ENCODE measurements at regions not wholly inside any gene's neighbourhood (a gene's known extent, or its start where the extent isn't known, plus 50 kb on each side); places are given as distances from the start of the nearest gene placed in this dataset.
A peak's percentile ranks its signal among the peaks of the same experiment; 100 is the strongest.

GRCh38 chr6:118736440-118736839 is 85.0 kb upstream of the CEP85L start:
- no peak for TF ChIP-seq CTCF (IDR thresholded peaks at IDR 0.05)
- no peak for TF ChIP-seq POLR2A (IDR thresholded peaks at IDR 0.05)
- H3K27me3 ChIP-seq, result no peaks in the 10 kb centered on the region
- intact Hi-C loops (cut with DNase I), result no loop called here
- H3K9me3 ChIP-seq, result no peaks in the 10 kb centered on the region
- DNase-seq, result no peak
- no peak for ATAC-seq
- no peak overlapping the region for H3K4me3 ChIP-seq
- H3K36me3 ChIP-seq (replicated peaks in 1 of 2; ENCODE audit: insufficient read depth in 1 of 2, low read depth in 2 of 2), result no peaks in the 10 kb centered on the region
- no peaks in the 10 kb centered on the region for H3K4me1 ChIP-seq
- 90 to 93% methylated on average over 4 of the region's 4 CpGs for WGBS, 2 donors
- H3K27ac ChIP-seq, result no peak overlapping the region

GRCh38 chr6:118735320-118735719 is 83.9 kb upstream of the CEP85L start:
- ATAC-seq, result no peak
- no peaks in the 10 kb centered on the region for H3K4me1 ChIP-seq
- WGBS, 2 donors, result 49 to 66% methylated on average over 2 of the region's 2 CpGs
- TF ChIP-seq POLR2A (IDR thresholded peaks at IDR 0.05), result no peak
- TF ChIP-seq CTCF (IDR thresholded peaks at IDR 0.05), result peak in 3 of 7 experiments; percentile 12 to 40 (median 18)
- H3K4me3 ChIP-seq, result no peak overlapping the region
- H3K27ac ChIP-seq, result no peak overlapping the region
- H3K27me3 ChIP-seq, result no peaks in the 10 kb centered on the region
- H3K36me3 ChIP-seq (replicated peaks in 1 of 2; ENCODE audit: insufficient read depth in 1 of 2, low read depth in 2 of 2), result no peaks in the 10 kb centered on the region
- no peaks in the 10 kb centered on the region for H3K9me3 ChIP-seq
- DNase-seq, result no peak
- intact Hi-C loops (cut with DNase I), result no loop called here

GRCh38 chr6:118725944-118726343 is 74.6 kb upstream of the CEP85L start:
- WGBS, 2 donors, result 72 to 88% methylated on average over 5 of the region's 5 CpGs
- no peaks in the 10 kb centered on the region for H3K9me3 ChIP-seq
- intact Hi-C loops (cut with DNase I), result no loop called here
- no peaks in the 10 kb centered on the region for H3K4me1 ChIP-seq
- no peak overlapping the region for H3K4me3 ChIP-seq
- no peak for DNase-seq
- H3K36me3 ChIP-seq (replicated peaks in 1 of 2; ENCODE audit: insufficient read depth in 1 of 2, low read depth in 2 of 2), result no peaks in the 10 kb centered on the region
- H3K27ac ChIP-seq, result no peak overlapping the region
- no peaks in the 10 kb centered on the region for H3K27me3 ChIP-seq
- TF ChIP-seq POLR2A (IDR thresholded peaks at IDR 0.05) (no peak), CTCF (IDR thresholded peaks at IDR 0.05) (no peak)
- ATAC-seq, result no peak

- Histone ChIP-seq H3K27me3 (no peaks in the 10 kb centered on the region), H3K4me1 (no peaks in the 10 kb centered on the region), H3K27ac (no peak overlapping the region), H3K4me3 (no peak overlapping the region), H3K36me3 (replicated peaks in 1 of 2; ENCODE audit: insufficient read depth in 1 of 2, low read depth in 2 of 2) (no peaks in the 10 kb centered on the region), H3K9me3 (no peaks in the 10 kb centered on the region)
- intact Hi-C loops (cut with DNase I), result no loop called here
- 36 to 45% methylated on average over 3 of the region's 3 CpGs for WGBS, 2 donors
- ATAC-seq (no peak), DNase-seq (no peak)
- TF ChIP-seq CTCF (IDR thresholded peaks at IDR 0.05) (no peak), POLR2A (IDR thresholded peaks at IDR 0.05) (no peak)
Measured at GRCh38 chr6:118724211-118724610, 72.8 kb upstream of the CEP85L start.
